Rectal smooth muscle tissue (tissue), 1 donor: ENCODE measurements at regions not wholly inside any gene's neighbourhood (a gene's known extent, or its start where the extent isn't known, plus 50 kb on each side); places are given as distances from the start of the nearest gene placed in this dataset.

ENCODE experiments used
- H3K27ac ChIP-seq: one replicate; pipeline ENCODE4 v1.7.0; 2013; ENCODE audit warnings: low read depth, low read length, inconsistent platforms
- H3K27me3 ChIP-seq: one replicate; pipeline ENCODE4 v1.7.0; 2013; ENCODE audit warnings: low read length; ENCODE audit not compliant: control insufficient read depth, insufficient read depth
- H3K36me3 ChIP-seq: one replicate; pipeline ENCODE4 v1.7.0; 2013; ENCODE audit warnings: low read length; ENCODE audit not compliant: control insufficient read depth, insufficient read depth
- H3K4me1 ChIP-seq: one replicate; pipeline ENCODE4 v1.7.0; 2013; ENCODE audit warnings: low read length; ENCODE audit not compliant: control insufficient read depth, insufficient read depth
- H3K4me3 ChIP-seq: one replicate; pipeline ENCODE4 v1.7.0; 2013; ENCODE audit warnings: low read length
- H3K9ac ChIP-seq: one replicate; pipeline ENCODE4 v1.7.0; 2013; ENCODE audit warnings: low read length

DNA sequence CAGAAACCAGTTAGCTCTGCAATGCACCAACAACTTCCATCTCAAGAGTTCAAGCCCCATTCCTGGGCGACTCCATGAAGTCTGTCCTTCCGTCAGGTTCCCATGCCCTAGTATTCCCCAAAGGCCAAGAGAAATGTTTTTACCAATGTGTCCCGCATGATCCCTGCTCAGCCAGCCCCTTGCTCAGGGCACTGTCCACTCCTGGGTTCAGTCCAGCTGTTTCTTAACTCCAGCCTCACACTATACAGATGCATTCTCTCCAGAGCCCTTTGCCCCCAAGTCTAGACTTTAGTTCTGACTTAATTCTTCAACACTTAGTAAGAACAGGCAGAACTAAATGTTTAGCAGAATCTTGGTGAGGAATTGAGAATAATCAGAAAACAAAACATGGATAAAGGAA lies 497.5 kb downstream of the SOX6 start:
- no peaks in the 10 kb centered on the region for H3K4me1 ChIP-seq
- H3K9ac ChIP-seq, result no peak overlapping the region

DNA sequence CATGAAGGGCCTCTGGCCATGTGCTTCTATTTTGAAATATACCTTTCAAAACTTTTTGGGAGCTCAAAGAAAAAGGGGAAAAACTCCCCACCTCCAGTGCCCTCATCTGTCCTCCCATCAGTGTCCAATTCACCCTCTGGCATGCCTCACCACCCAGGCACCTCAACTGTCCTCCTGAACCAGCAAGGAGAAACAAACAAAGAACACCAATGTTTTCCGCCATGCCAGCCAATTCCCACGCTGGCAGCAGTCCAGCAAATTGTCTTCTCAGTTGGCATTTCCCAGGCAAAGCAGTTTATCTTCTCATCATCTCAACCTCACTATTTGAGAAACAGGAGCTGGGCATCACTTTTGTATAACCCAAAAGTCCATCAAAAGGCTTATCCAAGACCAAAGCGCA lies 496.9 kb downstream of the SOX6 start:
- Histone ChIP-seq H3K9ac (no peak overlapping the region), H3K4me1 (no peaks in the 10 kb centered on the region), H3K36me3 (no peaks in the 10 kb centered on the region), H3K27ac (no peak overlapping the region), H3K27me3 (no peaks in the 10 kb centered on the region), H3K4me3 (no peak overlapping the region)

More for the DNA sequence above, 497.5 kb downstream of the SOX6 start:
- no peaks in the 10 kb centered on the region for H3K27me3 ChIP-seq
- H3K4me3 ChIP-seq, result no peak overlapping the region
- H3K27ac ChIP-seq, result no peak overlapping the region
- no peaks in the 10 kb centered on the region for H3K36me3 ChIP-seq

DNA sequence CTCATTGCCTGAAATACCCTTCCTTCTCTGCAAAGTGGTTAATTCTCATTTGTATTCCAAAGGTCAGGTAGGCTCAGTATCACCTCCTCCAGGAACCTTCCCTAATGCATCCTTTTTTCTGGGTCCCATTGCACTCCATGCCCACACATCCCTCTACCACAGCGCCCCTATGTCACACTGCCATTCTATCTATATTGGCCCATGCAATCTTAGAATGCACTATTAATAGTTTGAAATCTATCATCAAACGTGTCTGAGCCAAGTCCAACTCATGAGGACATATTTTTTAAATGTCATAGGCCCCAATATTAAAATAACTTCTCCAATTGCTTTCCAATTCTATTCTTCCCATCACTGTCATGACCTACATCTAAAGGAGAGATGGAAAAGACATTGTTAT lies 495.1 kb downstream of the SOX6 start:
- H3K4me1 ChIP-seq, result no peaks in the 10 kb centered on the region
- H3K36me3 ChIP-seq, result no peaks in the 10 kb centered on the region
- H3K27me3 ChIP-seq, result no peaks in the 10 kb centered on the region
- H3K9ac ChIP-seq, result no peak overlapping the region
- no peak overlapping the region for H3K4me3 ChIP-seq
- H3K27ac ChIP-seq, result no peak overlapping the region

DNA sequence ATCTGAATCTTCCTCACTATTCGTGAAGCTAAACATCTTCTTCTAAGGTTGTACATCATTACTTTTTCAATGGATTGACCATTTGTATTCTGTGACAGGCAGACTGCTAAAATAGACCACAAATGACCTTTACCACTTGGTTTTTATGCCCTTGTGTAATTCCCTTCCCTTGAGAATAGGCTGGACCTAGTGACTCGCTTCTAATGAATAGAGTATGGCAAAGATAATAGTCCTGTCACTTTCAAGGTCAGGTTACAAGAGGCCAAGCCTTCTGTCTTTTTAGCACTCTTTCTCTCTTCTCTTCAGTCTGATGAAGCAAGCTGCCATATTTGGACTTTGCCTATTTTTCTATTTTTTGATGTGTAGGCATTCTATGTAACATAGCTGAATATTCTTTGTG lies 492.9 kb downstream of the SOX6 start:
- H3K4me3 ChIP-seq, result no peak overlapping the region
- no peaks in the 10 kb centered on the region for H3K27me3 ChIP-seq
- no peaks in the 10 kb centered on the region for H3K36me3 ChIP-seq
- H3K27ac ChIP-seq, result no peak overlapping the region
- no peak overlapping the region for H3K9ac ChIP-seq
- H3K4me1 ChIP-seq, result no peaks in the 10 kb centered on the region

DNA sequence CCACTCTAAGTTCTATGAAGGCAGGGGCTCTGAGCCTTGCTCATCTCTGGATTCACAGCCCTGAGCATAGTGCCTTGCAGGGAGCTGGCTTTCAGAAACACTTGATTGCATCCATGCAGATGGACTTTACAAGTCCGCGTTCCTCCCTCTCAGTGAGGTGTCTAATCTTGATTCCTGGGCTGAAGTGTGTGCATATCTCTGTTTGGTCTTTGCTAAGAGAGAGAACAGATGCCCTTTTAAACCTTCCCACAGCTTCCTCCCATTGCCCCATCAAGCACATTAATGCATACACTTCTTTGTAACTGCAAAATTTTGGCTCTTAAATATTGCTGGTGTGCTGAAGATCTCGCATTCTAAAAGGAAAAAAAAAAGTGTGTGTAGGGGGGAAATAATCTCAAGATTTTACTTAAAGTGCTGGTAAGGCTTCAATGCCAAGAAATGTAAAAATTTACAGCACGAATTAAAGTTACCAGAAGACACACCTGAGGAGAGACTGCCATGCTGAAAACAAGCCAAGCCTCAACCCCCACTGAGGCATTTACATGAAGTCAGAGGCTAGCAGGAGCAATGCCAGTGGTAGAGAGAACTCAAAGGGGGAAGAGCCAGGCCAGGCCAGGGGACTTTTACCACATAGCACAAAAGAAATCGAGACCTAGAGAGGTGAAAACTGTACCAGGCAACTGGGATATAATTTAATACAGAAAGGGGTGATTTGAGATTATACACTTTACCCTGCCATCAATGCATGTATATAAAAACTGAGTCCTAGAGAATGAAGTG lies 492.1 kb downstream of the SOX6 start:
- H3K9ac ChIP-seq, result no peak overlapping the region
- H3K4me3 ChIP-seq, result no peak overlapping the region
- no peak overlapping the region for H3K27ac ChIP-seq
- no peaks in the 10 kb centered on the region for H3K4me1 ChIP-seq
- no peaks in the 10 kb centered on the region for H3K36me3 ChIP-seq
- H3K27me3 ChIP-seq, result no peaks in the 10 kb centered on the region

DNA sequence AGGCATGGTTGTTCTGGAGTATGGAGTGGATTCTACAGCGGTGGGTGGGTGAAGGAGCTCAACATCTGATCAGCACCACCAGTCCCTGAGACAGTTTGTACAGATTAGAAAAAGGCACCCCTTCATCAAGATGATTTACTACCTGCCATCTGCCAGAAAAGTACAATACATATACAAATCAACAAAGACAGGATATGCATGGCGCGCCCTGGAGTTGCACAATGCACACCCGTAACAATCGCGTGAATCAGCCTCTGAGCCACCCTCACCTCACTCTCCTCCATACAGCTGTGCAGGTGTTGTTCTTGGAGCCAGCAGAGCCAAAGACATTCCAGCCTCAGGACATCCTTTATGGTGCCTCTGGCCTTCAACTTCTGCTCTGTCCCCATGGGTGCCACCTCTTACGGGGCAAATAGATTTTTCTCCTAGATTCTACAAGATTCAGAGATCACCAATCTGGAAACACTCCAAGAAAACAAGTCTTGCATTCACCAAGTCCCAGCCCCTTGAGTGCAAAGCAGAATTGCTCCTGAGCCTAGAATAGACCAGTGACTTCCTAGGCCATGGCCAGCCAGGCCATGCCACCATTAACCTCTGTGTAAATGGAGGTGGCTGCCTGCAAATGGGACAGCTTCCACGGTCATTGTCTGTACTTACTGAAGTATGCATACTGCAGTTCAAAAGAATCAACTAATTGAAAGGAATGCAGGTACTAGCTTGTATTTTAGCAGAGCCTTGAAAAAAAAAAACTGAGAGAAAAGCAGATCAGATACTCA lies 490.9 kb downstream of the SOX6 start:
- Histone ChIP-seq H3K27ac (no peak overlapping the region), H3K9ac (no peak overlapping the region), H3K4me3 (no peak overlapping the region), H3K4me1 (no peaks in the 10 kb centered on the region), H3K27me3 (no peaks in the 10 kb centered on the region), H3K36me3 (no peaks in the 10 kb centered on the region)

DNA sequence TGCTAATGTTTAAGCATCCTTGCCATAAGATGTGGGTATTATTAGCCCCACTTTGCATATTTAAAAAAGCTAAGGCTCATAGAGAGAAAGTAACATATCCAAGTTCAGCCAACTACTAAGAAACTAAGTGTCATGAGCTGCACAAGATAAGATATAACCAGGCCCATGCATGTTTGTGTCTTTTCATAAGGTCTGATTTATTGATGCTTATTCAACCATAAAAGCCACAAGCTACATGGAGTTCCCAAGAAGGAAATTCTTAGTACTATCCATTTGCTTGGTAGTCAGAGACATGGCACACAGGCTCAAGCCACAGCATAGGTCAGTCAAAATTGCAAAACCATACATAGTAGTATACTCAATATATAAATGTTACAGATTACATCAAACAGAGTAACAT lies 488.5 kb downstream of the SOX6 start:
- Histone ChIP-seq H3K4me3 (no peak overlapping the region), H3K27ac (no peak overlapping the region), H3K9ac (no peak overlapping the region), H3K27me3 (no peaks in the 10 kb centered on the region), H3K4me1 (no peaks in the 10 kb centered on the region), H3K36me3 (no peaks in the 10 kb centered on the region)

DNA sequence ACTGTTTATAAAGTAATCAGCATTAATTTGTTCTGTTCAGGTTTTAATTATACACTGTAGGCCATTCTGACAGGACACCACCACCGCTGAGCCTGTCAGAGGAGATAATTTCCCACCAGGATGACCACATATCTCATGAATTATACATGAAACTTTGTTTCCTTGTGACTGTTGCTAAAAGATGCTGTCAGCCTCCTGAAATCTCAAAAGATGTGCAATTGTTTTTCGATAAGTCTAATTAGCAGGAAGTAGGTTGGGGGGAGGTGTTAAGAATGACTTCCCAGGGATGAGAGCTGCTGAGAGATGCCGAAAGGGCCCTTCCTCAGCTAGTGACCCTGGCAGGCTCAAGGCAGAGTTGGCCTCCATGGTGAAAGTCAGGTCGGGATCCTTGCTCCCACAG lies 485.4 kb downstream of the SOX6 start:
- Histone ChIP-seq H3K36me3 (no peaks in the 10 kb centered on the region), H3K9ac (no peak overlapping the region), H3K4me3 (no peak overlapping the region), H3K27ac (no peak overlapping the region), H3K27me3 (no peaks in the 10 kb centered on the region), H3K4me1 (no peaks in the 10 kb centered on the region)

DNA sequence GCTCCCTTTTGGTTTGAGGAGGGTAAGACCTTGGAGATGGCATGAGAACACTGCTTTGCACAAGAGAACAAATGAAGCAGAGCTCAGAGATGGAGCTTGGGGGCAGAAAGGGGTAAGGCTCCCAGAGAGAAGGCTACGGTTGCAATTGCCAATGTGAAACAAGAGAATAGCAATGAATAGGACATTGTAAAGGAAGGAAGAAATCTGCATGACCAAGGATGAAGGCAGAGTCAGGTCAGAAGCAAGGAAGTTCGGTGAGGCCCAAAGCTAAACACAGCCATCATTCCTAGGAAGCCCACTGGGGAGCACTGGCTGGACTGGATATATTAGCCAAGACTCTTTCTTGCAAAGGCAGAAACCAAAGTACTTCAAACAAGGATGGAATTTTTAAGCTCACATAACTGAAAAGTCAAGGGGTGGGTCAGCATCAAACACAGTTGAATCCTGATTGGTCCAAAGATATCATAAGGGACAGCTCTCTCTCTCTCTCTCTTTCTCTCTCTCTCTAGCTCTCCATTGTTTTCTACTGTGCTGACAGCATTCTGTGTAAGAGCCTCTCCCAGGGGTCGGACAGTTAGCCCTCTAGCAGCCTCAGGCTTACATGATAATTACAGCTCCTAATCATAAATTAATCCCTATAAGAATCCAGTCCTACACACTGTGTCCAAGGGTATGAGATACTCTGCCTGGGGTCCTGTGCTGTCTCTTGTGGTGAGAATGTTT lies 484.3 kb downstream of the SOX6 start:
- Histone ChIP-seq H3K4me3 (no peak overlapping the region), H3K4me1 (no peaks in the 10 kb centered on the region), H3K27me3 (no peaks in the 10 kb centered on the region), H3K36me3 (no peaks in the 10 kb centered on the region), H3K9ac (no peak overlapping the region), H3K27ac (no peak overlapping the region)

DNA sequence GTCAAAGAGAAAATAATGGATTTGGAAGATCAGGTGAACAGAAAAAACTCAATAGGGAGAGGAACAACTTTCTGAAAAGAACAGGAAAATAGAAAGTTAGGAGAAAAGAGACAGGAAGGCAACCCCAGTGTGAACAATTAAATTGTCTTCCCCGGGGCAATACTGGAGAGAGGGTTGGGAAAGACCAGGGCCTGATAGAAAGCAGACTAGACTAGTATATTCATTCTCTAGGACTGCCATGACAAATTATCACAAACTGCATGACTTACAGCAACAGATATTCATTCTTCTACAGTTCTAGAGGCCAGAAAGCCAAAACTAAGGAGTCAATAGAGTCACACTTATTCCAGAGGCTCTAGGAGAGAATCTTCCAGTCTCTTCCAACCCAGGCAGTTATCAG lies 482.8 kb downstream of the SOX6 start:
- Histone ChIP-seq H3K27me3 (no peaks in the 10 kb centered on the region), H3K27ac (no peak overlapping the region), H3K9ac (no peak overlapping the region), H3K36me3 (no peaks in the 10 kb centered on the region), H3K4me3 (no peak overlapping the region), H3K4me1 (no peaks in the 10 kb centered on the region)

DNA sequence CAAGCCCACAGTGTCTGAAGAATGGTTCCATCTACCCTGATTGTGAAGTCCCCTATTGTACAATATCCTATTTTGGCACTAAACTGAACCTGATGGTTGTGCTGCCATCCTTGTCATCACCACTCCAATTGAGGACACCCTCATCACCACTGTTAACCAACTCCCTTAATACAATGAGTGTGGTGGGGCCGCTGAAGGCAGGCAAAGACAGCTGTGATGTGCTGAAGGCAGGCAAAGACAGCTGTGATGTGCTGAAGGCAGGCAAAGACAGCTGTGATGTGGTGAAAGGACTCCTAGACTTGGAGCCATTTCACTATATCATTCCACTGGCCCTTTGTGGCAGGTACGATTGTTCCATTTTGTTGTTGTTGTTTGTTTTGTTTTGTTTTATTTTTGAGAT lies 481.6 kb downstream of the SOX6 start:
- Histone ChIP-seq H3K27me3 (no peaks in the 10 kb centered on the region), H3K9ac (no peak overlapping the region), H3K36me3 (no peaks in the 10 kb centered on the region), H3K4me3 (no peak overlapping the region), H3K27ac (no peak overlapping the region), H3K4me1 (no peaks in the 10 kb centered on the region)

DNA sequence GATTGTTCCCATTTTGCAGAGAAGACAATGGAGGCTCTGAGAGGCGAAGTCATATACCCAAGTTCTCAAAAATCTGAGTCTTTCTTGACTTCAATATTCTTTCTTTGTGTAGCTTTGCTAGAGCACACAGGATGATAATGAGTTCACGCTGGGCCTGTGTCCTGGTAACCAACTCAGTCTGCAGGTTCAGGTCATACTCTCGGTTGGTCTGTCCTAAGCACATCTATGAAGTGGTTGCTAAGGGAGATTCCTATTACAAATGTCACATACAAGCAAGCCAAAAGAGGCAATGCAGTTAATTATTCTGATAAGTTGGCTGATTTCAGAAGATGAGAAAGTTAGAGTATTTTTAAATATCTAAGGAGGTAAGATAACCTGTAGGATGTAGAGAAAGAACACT lies 481.0 kb downstream of the SOX6 start:
- H3K9ac ChIP-seq, result no peak overlapping the region
- no peaks in the 10 kb centered on the region for H3K36me3 ChIP-seq
- H3K27me3 ChIP-seq, result no peaks in the 10 kb centered on the region
- H3K4me1 ChIP-seq, result no peaks in the 10 kb centered on the region
- H3K4me3 ChIP-seq, result no peak overlapping the region
- no peak overlapping the region for H3K27ac ChIP-seq
